ENCODE measurements at regions not wholly inside any gene's neighbourhood (a gene's known extent, or its start where the extent isn't known, plus 50 kb on each side); places are given as distances from the start of the nearest gene placed in this dataset.

- TF ChIP-seq, protein P1, sequence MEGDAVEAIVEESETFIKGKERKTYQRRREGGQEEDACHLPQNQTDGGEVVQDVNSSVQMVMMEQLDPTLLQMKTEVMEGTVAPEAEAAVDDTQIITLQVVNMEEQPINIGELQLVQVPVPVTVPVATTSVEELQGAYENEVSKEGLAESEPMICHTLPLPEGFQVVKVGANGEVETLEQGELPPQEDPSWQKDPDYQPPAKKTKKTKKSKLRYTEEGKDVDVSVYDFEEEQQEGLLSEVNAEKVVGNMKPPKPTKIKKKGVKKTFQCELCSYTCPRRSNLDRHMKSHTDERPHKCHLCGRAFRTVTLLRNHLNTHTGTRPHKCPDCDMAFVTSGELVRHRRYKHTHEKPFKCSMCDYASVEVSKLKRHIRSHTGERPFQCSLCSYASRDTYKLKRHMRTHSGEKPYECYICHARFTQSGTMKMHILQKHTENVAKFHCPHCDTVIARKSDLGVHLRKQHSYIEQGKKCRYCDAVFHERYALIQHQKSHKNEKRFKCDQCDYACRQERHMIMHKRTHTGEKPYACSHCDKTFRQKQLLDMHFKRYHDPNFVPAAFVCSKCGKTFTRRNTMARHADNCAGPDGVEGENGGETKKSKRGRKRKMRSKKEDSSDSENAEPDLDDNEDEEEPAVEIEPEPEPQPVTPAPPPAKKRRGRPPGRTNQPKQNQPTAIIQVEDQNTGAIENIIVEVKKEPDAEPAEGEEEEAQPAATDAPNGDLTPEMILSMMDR (conservative IDR thresholded peaks at IDR 0.05; ENCODE audit: low read depth in 2 of 2), result no peak
- TF ChIP-seq POLR2AphosphoS5 (IDR thresholded peaks at IDR 0.05; ENCODE audit: low read depth) (no peak), EZH2 (IDR thresholded peaks at IDR 0.05; ENCODE audit: low read depth, unreplicated experiment) (no peak), STAT1 (IDR thresholded peaks at IDR 0.05; ENCODE audit: unreplicated experiment) (no peak), JUNB (IDR thresholded peaks at IDR 0.05; ENCODE audit: unreplicated experiment) (no peak)
Measured at GRCh38 chr21:36610201-36610600, 88.7 kb upstream of the SIM2 start.
